GM21717 (cell line): ENCODE measurements at regions not wholly inside any gene's neighbourhood (a gene's known extent, or its start where the extent isn't known, plus 50 kb on each side); places are given as distances from the start of the nearest gene placed in this dataset.

ENCODE experiments used
- ATAC-seq: cut with Tn5 transposase; IDR thresholded peaks from one replicate; pipeline ENCODE4 v1.9.1; 2021; ENCODE audit warnings: mild to moderate bottlenecking, moderate library complexity; ENCODE audit not compliant: unreplicated experiment

DNA sequence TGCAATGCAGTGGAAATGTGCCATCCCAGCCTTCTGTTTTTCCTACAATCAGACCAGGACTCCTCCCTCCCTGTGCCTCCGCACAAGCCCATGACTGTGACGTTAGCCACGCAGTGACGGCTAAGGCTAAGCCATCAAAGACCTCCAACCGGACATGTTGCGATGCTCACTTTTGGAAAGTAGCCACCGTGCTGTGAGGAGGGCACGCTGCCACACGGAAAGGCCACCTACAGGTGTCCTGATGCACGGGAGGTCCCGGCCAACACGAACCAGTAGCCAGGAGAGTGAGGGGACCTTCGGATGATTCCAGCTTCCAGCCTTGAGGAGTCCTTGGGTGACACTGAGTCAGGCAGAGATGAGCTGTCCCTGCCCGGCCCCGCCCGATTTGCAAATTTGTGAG, 53.9 kb downstream of the FOXL1 start:
- ATAC-seq = no peak

DNA sequence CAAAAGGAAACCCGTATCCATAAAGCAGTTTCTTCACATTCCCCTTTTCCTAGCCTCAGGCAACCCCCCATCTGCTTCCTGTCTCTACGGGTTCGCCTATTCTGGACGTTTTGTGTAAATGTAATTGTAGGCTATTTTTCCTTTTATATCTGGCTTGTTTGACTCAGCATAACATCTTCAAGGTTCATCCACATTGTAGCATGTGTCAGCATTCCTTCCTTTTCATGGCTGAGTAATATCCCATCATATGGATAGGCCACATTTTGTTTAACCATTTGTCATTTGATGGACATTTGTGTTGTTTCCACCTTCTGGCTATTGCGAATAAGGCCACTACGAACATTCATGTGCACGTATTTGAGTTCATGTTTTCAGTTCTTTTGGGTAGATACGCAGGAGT, 54.6 kb downstream of the FOXL1 start:
- no peak for ATAC-seq

DNA sequence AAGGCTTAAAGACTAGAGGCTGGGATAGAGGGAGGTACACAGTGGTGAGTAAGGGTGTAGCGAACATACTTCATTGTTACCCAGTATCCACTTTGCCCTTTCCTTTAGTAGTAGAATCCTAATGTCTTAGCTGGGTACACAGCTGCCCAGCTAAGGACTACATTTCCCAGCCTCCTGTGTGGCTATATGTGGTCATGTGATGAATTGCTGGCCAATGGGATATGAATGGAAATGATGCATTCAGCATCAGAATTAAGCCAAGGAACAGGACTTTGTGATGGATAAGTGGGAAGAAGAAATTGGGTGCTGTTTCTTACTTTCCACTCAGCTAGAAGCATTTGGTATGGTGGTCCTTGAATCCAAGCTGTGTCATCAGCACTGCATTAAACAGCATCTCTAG, 55.9 kb downstream of the FOXL1 start:
- no peak for ATAC-seq

DNA sequence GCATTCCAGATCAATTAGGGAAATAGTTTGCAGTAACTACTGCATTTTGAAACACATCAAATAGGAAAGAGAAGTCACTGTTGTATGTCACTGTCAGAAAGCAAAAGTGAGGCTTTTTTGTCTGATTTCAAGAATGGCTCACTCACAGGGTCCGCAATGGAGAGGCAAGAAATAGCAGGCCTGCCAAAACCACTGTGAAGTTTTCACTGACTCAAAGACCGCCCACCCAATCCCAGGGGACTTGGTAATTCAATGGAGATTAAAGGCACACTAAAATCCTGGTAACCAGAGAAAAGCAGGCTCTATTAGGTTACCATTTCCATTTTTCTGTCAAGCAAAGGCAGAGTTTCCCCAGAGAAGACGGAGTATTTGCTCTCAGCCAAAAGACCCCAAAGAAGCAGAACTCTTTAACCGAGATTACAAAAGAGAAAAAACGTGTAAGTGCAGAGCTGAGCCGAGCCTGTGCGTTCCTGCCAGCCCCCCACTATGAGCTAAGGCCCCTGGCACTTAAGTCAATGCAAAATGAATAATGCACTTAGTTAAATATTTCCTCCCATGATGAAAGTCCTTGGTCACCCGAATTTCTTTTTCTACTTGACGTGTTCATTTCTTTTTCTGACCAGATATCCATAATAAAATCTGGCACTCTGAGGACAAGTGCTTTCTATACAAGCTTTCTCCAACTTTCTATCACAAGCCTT, 57.0 kb downstream of the FOXL1 start:
- no peak for ATAC-seq

DNA sequence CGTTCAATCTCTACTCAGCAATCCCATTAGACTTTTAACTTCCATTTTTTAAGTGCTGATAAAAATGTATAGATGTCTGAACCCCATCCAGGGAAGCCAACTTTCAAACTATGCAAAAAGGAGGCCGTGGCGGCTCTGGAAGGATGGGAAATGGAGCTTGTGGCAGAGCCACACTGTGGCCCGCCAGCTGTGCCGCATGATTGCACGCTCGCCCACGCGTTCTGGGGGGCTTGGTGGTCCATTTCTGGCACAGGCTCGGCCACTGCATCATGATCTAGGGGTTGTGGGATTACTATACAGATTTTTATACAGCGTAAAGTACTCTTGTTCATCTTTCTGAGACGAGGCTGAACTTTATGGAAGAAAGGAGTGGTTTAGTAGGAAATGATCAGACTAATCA, 57.6 kb downstream of the FOXL1 start:
- no peak for ATAC-seq

DNA sequence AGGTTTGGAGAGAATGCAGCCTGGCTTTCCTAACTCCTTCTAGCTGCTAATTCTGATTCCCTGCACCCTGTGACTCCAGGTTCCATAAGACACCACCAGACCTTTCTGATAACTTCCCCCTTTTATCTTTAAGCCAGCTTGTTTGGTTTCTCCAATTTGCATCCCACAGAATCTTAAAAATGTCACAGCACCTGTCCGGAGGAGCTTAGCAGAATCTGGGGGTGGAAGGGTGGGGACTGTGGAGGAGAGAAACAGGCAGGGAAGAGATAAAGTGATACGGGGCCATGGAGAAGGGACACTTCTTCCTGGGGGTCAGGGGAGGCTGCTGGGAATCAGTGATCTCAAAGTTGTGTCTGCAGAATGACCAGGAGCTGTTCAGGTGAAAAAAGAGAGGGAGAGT, 59.4 kb downstream of the FOXL1 start:
- ATAC-seq = no peak

DNA sequence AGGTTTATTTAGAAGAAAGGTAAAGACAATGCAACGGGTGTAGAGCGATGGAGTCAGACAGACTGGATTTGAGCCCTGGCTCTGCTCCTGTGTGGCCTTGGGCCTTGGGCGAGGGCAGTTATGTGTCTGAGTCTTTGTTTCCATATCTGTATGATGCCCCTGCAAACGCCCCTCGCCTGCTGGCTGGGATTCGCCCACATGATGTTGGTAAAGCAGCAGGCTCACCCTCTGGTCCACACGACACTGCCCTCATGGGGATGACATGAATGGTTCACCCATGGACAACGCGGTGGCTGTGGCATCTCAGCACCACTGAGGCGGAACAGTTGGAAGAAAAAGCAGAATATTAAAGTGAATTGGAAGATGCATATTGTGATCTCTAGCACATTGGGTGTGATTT, 60.3 kb downstream of the FOXL1 start:
- ATAC-seq = no peak

DNA sequence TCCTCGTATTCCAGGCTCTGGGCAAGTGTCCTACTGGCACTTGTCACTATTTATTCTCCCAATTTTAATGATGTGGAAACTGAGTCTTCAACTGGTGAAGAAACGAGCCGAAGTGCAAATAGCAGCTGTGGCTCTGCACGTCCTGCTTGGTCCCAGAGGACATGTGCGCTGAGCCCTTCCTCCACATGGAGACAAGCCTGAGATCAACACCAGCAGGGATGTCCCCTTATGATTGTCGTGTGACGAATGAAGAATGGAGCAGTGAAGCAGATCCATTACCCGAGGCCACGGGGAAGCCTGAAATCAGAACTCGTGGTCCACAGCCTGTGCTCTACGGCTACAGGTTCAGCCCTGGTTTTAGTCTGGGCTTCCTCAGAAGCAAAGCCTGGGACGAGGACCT, 61.0 kb downstream of the FOXL1 start:
- no peak for ATAC-seq

DNA sequence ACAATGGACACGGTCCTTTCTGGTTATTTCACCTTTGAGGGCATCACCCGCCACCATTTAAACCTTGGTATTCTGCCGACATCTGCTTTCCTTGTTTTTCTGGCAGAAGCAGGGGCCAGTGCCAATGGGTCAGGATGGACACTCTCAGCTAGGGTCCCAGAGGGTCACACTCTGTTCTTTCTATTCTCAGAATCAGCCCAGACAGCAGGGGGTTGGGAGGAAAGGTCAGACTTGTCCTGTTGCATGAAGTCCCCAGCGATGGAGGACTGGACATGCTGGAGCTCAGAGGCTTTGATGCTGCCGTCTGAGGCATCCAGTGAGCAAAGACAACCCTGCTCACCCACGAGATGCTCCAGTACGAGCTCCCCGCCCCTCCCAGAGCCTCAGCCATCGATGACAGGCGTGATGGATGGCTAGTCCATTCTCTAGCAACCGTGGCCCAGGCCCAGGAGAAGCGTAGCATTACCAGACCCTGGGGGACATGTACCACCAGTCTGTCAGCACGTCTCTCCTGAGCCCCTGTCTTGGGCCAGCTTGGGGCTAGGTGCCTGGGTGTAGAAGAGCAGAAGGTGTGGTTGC, 62.0 kb downstream of the FOXL1 start:
- ATAC-seq = no peak

DNA sequence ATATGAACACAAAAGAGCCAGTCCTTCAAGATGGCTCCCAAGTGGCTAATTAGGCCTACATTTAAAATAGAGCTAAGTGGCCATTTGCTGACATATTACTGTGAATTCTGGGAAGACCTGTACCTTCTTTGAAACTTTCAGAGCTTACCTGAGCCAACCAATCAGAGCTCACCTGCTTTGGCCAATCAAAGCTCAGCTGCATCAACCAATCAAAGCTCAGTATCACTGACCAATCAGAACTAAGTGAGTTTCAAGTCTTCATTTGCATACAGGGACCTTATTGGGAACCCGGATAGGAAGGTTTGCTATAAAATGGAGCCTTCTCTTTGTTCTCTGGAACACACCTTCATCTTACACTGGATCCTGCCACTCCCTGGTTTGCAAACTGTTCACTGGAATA, 63.7 kb downstream of the FOXL1 start:
- no peak for ATAC-seq

DNA sequence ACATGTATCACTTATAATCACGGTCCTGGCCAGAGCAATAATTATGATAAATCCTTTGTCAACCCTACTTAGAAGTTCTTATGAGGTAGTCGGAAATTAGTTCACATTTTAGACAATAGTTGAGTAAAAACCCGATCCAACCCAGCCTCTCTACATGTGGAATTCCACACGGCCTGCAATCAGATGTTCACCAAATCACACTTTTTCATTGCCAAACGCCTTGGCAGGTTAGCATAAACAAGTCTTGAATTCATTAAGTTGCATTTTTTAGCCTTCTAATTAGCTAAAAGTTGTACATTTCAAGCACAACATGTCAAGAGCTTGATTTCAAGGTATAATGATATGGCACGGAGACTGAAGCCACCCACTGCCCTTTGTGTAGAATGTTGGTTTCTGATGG, 65.3 kb downstream of the FOXL1 start:
- ATAC-seq = no peak

DNA sequence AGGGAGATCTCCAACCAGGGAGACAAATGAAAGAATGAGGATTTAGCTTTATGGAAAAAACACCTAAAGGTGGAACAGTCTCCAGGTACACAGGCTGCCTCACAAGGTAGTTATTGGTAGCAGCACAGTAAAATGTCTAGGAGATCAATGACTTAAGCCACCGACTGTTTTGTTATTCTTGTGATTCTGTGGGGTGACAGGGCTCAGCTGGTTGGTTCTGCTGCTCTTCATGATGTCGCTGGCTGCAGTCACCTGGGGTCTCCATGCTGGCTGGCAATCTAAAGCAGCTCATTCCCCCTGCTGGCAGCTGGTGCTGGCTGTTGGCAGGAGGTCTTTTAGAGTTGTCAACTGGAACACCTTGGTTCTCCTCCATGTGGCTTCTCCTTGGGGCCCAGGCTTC, 69.2 kb downstream of the FOXL1 start:
- no peak for ATAC-seq

DNA sequence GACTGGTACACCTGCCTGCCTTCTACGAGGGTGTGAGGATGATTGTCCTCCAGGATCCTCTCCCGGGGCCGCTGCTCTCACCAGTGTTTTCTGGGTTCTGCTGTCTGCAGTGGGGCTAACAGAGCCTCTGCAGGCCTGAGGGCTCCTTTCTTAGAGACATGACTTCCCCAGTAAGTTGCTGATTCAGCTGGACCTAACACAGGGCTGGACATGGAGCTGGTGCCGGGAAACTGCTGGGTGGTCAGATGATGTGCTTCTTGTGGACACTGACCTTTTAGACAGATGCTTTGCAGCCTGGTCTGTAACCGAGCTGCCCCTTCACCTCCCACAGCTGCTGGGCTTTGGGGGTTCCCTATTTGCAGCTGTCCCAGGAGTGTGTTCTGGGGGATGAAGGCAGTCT, 71.5 kb downstream of the FOXL1 start:
- ATAC-seq = no peak

DNA sequence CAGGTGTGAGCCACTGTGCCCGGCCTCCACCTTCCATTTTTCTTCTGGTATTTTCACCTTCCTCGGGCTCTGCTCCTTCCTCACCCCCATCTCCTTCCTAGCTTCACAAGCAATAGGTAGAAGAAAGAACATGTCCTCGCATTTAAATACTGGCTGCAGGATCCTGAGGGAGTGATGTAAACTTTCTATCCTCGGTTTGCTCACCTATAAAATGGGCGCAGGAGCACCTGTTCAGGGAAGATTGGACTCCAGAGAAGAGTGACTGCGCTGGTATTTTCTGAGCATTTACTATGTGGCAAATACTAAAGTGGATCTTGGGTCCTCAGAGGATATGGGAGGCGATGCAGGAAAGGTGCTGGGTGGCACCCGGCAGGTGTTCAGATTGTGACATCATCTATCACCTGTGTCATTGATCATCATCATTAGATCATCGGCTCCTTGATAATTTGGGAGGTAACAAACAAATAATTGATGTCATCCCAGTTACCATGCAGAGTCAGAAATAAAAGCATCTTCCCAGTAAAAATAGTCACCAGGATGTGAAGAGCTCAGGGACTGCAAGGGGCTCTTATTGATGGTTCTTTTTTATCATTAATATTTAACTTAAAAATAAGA, 72.8 kb downstream of the FOXL1 start:
- no peak for ATAC-seq

DNA sequence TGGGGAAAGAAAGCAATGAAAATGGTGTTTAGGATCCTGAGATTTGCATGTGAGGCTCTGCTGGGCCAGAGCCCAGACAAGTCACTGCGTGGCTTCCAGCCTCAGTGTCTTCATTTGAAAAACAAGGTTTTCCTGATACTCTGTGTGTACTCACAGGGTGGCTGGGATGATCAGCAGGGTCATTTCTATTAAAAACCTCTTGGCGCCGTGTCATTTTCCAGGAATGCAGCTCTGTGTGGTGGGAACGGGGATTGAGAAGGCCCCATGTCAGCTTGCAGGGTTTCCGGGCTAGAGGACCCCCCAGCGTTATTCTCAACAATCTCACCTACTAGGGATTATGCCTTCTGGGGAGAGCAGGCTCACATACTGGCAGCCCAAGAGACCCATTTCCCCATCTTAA, 73.5 kb downstream of the FOXL1 start:
- no peak for ATAC-seq

DNA sequence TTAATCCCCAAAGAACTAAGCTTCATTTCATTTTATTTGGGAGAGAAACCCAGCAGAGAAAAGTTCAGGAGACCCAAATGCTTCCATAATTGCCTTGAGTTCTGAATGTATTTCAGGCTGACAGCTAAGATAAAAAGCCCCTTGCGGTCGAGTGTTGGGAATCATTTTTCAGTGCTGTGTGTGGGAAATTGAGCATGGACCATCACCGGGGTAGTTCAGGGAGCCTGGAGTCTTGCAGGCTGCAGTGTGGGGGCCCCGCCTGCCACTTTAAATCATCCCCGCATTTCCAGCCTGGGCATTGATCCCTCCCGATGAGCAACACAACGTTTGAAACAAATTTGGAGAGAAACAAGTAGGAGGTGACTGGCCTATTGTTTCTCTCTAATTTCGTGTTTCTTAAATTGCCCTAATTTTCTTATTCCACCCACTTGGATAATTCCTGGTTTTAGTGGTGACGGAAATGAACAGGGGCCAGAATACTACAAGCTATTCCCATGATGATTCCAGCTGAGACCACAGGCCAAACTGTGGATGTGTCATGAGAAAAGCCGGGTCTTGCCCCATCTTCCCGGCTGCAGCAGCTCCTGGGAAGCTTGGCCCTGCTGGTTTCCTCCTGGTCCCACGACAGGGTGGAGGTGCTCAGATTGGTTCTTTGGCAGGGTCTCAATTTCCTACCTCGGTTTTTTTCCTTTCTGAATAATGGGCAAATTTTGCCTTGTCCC, 75.1 kb downstream of the FOXL1 start:
- ATAC-seq = no peak

DNA sequence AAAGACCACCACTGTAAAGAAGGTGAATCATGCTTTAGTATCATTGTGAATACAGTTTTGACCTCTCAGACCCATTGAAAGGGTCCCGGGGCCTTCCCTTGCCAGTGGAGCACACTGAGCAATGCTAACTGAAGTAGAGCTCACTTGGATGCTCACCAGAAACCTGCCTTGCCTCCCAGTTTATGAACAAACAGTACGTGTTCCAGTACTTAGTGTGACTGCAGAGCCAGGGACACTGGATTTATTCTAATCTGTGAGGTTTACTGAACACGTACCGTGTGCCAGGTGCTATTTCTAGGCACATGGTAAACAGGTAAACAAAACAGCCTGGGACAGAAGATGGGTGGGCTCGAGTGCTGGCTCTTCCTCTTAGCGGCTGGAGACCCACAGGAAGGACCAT, 79.6 kb downstream of the FOXL1 start:
- no peak for ATAC-seq

DNA sequence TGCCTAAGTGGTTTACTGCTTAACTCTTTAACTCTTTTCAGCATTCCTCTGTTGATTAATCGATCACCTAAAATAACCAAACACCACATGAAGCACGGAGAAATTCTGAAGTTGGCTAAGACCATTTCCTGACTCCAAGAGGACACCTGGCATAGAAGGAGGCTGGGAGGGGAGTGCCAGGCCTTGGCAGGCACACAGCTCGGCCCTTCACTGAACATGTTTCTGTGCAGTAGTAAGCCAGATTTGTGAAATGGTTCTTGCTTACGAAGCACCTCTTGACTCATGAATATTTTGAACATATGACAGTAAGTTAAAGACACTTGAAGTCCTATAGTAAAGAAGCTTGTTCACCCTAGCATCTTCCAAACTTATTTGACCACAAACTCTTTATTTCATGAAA, 82.3 kb downstream of the FOXL1 start:
- no peak for ATAC-seq

DNA sequence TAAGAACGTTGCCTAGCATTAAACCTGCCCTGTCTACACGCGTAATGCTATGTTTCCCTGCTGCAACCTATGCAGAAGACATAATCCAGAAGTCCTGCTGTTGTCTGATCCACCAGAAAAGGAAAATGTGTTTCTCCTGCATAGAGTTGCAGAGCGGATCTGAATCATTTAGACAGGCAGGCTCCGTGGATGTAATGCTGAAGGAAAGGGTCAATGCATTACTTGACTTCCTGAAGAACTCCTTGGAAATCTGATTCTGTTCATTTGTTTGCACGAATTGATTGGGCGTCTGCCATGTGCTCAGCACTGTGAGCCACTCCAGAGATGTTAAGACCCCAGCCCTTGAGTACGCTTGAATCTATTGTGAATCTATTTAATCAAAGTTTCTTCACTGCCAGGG, 83.4 kb downstream of the FOXL1 start:
- no peak for ATAC-seq

DNA sequence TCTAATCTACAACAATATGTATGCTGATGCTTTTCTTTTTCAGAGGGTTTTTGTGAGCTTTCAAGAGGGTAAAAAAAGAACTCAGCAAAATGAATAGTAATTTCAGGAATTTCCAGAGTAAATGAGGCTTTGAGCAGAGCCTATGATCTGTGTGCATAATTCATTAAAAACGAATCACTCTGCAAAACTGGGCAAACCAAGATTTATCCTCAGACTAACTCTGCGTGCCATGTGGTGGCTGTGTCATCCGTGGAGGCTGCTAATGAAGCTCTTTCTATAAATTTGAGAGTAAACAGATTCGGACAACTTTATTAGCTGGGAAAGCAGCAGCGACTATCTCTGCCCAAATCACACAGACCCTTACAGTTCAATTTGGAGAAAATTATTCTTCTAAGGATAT, 83.8 kb downstream of the FOXL1 start:
- no peak for ATAC-seq

DNA sequence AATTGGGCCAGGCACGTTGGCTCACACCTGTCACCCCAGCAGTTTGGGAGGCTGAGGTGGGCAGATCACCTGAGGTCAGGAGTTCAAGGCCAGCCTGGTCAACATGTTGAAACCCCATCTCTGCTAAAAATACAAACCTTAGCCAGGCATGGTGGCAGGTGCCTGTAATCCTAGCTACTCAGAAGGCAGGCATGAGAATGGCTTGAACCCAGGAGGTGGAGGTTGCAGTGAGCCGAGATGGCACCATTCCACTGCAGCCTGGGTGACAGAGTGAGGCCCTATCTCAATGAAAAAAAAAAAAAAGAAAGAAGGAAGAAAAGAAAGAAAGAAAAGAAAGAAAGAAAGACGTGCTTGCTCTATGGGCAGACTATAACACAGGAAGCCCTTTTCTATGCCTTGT, 84.4 kb downstream of the FOXL1 start:
- ATAC-seq = no peak
